Calu3 (cell line): ENCODE measurements at regions not wholly inside any gene's neighbourhood (a gene's known extent, or its start where the extent isn't known, plus 50 kb on each side); places are given as distances from the start of the nearest gene placed in this dataset.

Source experiments
- BruUV-seq: library from RNA; stranded (reverse); fragments of 400-500 nt; replicated peaks from 2 replicates; lab custom pipeline; 2021; lab: Mats Ljungman, UMichigan
- CTCF ChIA-PET: fragments of 300-600 bp; sonication (Branson Sonifier 250); formaldehyde crosslinking; loops from one replicate; lab custom pipeline; 2022; ENCODE audit warnings: antibody characterized with exemption; lab: Charles Lee
- DNase-seq: peaks from one replicate; pipeline ENCODE4 v3.0.0; 2022
- H3K27ac Mint-ChIP-seq: one replicate; pipeline ENCODE4 v1.8.0; 2022; ENCODE audit warnings: mixed read lengths; ENCODE audit not compliant: unreplicated experiment
- H3K27me3 Mint-ChIP-seq: one replicate; pipeline ENCODE4 v1.8.0; 2022; ENCODE audit warnings: mixed read lengths; ENCODE audit not compliant: unreplicated experiment
- H3K36me3 Mint-ChIP-seq: one replicate; pipeline ENCODE4 v1.8.0; 2022; ENCODE audit warnings: mild to moderate bottlenecking, moderate library complexity, mixed read lengths; ENCODE audit not compliant: insufficient read depth, unreplicated experiment
- H3K4me1 Mint-ChIP-seq: one replicate; pipeline ENCODE4 v1.8.0; 2022; ENCODE audit warnings: mild to moderate bottlenecking, low read depth, mixed read lengths; ENCODE audit not compliant: unreplicated experiment
- H3K4me3 Mint-ChIP-seq: one replicate; pipeline ENCODE4 v1.8.0; 2022; ENCODE audit warnings: mild to moderate bottlenecking, low read depth, moderate library complexity, mixed read lengths; ENCODE audit not compliant: unreplicated experiment
- H3K9me3 Mint-ChIP-seq: one replicate; pipeline ENCODE4 v1.8.0; 2022; ENCODE audit warnings: low read depth, mixed read lengths; ENCODE audit not compliant: unreplicated experiment
- CTCF ChIP-seq: fragments of 200-600 bp; IDR thresholded peaks from one replicate; pipeline ENCODE4 v1.8.0; 2022; ENCODE audit warnings: antibody characterized with exemption; ENCODE audit not compliant: unreplicated experiment
- intact Hi-C: fragments of 100-400 bp; cut with micrococcal nuclease; formaldehyde crosslinking; loops from one replicate; pipeline ENCODE4 v1.10.0; 2022; ENCODE audit not compliant: unreplicated experiment

DNA sequence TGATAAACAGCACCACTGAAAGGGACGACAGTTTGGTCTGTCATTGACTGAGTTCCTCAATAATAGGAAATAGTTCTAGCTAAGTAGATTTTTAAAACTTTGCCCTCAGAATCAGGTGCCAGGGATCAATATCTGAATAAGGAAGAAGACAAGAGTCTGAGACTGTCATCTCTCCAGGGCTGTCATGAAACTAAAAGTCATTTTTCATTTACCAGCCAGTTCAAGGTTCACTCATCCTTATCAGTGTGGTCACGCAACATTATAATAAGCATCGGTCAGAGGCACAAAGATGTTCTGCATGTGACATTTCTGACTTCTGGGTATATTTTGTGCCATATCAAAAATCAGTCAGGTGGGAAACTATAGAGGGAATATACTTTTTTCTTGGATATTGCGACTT lies 52.5 kb upstream of the E2F3 start:
- H3K9me3 Mint-ChIP-seq: peaks cover 3% of the 10 kb centered on the region
- intact Hi-C loops: no loop called here
- H3K4me3 Mint-ChIP-seq: no peak overlapping the region
- BruUV-seq: no TSS peak
- H3K27ac Mint-ChIP-seq: no peak overlapping the region
- no peak for DNase-seq
- H3K27me3 Mint-ChIP-seq: peaks cover 17% of the 10 kb centered on the region
- no peaks in the 10 kb centered on the region for H3K4me1 Mint-ChIP-seq
- CTCF ChIA-PET: no interaction called here
- H3K36me3 Mint-ChIP-seq: no peaks in the 10 kb centered on the region
- TF ChIP-seq CTCF: no peak

GRCh38 chr6:20350215-20350614 lies 51.5 kb upstream of the E2F3 start:
- TF ChIP-seq CTCF: no peak
- no TSS peak for BruUV-seq
- intact Hi-C loops: no loop called here
- CTCF ChIA-PET: no interaction called here
- Mint-ChIP-seq H3K4me3 (no peak overlapping the region), H3K9me3 (peaks cover 3% of the 10 kb centered on the region), H3K27me3 (peaks cover 7% of the 10 kb centered on the region), H3K36me3 (no peaks in the 10 kb centered on the region), H3K27ac (no peak overlapping the region), H3K4me1 (no peaks in the 10 kb centered on the region)
- no peak for DNase-seq

- Mint-ChIP-seq H3K4me3 (no peak overlapping the region), H3K36me3 (no peaks in the 10 kb centered on the region), H3K27ac (no peak overlapping the region), H3K9me3 (peaks cover 3% of the 10 kb centered on the region), H3K4me1 (no peaks in the 10 kb centered on the region), H3K27me3 (peaks cover 4% of the 10 kb centered on the region)
- DNase-seq: no peak
- no TSS peak for BruUV-seq
- intact Hi-C loops: no loop called here
- CTCF ChIA-PET: interaction anchor here (0.6 kb wide), 1 partner anchor 14 kb away, joined by 3 read pairs; no protein-coding TSS in a partner anchor
- TF ChIP-seq CTCF: no peak
Observed at GRCh38 chr6:20351534-20351933, 50.1 kb upstream of the E2F3 start.
